Ureter (tissue), 1 donor: ENCODE measurements at regions not wholly inside any gene's neighbourhood (a gene's known extent, or its start where the extent isn't known, plus 50 kb on each side); places are given as distances from the start of the nearest gene placed in this dataset.
"Not testable (repeated sequence)": the region's sequence is repeated elsewhere in the genome, so short reads cannot be mapped to it uniquely, and the experiment has no call there.

Experiments used
- DNase-seq: peaks from one replicate; pipeline ENCODE4 v3.0.0-alpha.2; 2020; ENCODE audit warnings: low spot score
- donor health status: DM: yes; HTN: yes; CAD: no.

- DNase-seq, result not testable (repeated sequence)
Measured at GRCh38 chr15:20680257-20680815, 138.7 kb upstream of the GOLGA6L6 start.

GRCh38 chr15:20672470-20672869, 130.9 kb upstream of the GOLGA6L6 start:
- DNase-seq, result no peak

DNA sequence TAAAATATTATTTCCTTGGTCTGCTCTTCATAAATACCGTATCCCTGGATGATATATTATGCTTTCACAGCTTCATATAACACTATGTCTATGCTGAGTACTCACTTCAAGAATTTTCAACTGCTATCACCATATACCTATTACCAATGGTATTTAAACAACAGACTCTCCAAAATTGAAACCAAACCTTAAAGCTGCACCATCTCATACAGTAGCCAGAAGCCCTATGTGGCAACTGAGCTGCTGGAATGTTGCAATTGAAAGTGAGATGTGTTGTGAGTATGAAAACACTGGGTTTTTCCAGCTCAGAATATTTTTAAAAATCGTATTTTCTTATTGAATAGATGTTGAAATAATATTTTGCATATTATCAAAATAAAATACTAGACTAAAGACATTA, 130.1 kb upstream of the GOLGA6L6 start:
- no peak for DNase-seq

DNA sequence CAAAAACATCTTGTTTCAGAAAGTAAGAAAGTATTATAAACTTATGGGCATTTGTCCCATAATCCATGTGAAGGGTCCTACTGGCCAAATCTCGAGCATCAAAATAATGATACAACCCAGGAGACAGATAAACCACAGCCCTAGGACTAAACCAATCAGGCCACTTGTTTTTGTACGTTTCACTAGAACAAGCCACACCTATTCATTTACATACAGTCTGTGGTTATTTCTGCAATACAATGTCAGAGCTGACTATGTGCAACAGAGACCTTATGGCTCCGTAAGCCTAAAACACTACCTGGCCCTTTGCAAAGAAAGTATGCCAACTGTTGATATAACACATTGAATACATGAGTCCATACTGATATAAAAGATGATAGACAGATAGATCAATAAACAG, 124.8 kb upstream of the GOLGA6L6 start:
- not testable (repeated sequence) for DNase-seq

- no peak for DNase-seq
Measured at GRCh38 chr15:20665653-20666052, 124.1 kb upstream of the GOLGA6L6 start.

DNA sequence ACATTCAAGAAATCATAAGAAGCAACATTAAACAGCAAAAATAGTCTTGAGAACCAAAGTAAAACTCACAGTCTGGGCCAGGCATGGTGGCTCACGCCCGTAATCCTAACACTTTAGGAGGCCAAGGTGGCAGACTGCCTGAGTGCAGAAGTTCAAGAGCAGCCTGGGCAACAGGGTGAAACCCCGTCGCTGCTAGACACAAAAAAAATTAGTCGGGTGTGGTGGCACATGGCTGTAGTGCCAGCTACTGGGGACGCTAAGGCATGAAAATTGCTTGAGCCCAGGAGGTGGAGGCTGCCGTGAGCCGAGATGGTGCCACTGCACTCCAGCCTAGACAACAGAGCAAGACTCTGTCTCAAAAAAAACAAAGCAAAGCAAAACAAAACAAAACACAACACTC, 117.7 kb upstream of the GOLGA6L6 start:
- DNase-seq, result no peak

DNA sequence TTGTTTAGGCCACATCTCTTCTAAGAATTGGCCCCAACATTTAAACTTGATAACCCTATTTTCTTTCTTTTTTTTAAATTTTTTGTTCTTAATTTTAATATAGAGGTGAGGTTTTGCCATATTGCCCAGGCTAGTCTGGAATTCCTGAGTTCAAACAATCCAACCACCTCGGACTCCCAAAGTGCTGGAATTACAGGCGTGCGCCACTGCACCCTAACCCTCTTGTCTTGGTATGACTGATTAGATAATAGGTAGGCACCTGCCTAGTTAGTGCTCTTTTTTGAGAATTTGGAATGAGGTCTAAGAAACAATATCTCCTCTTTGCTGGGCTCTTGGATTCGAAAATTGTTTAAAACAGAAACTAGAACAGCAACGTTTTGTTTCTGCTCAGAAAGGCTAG, 116.4 kb upstream of the GOLGA6L6 start:
- DNase-seq, result no peak

DNA sequence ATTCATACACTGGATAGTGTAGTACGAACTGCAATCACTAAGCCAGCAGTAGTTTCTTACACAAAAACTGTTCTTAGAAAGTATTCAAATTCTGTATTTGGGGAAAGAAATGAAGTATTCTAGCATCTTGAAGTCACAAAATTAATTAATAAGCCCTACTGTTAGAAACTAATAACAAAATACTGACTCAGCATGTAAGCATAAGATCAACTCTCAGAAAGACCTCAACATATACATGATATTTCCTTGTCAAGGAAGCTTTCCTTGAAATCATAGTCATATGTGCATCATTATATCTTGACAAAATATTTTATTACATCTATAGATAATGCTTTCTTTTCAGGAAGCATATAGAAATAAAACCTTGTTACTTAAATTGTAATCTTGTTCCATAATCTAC, 115.5 kb upstream of the GOLGA6L6 start:
- no peak for DNase-seq

- DNase-seq, result no peak
Measured at GRCh38 chr15:20652914-20653313, 111.3 kb upstream of the GOLGA6L6 start.

DNA sequence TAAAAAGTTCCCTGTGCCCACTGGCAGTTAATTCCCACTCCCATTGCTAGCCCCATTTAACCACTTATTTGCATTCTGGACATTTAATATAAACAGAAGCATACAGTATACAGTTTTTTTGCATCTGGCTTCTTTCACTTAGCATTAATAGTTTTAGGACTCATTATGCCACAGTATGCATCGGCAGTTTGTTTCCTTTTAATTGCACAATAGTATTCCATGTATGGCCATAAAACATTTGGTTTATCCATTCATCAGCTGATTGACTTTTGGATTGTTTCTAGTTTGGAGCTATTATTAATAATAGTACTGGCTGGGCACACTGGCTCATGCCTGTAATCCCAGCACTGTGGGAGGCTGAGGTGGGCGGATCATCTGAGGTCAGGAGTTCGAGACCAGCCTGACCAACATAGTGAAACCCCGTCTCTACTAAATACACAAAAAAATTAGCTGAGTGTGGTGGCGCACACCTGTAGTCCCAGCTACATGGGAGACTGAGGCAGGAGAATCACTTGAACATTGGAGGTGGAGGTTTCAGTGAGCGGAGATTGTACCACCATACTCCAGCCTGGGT, 106.9 kb upstream of the GOLGA6L6 start:
- DNase-seq, result not testable (repeated sequence)

GRCh38 chr15:20646529-20647142, 105.0 kb upstream of the GOLGA6L6 start:
- no peak for DNase-seq

GRCh38 chr15:20645956-20646355, 104.4 kb upstream of the GOLGA6L6 start:
- DNase-seq, result peak; percentile 57

GRCh38 chr15:20644896-20645295, 103.3 kb upstream of the GOLGA6L6 start:
- no peak for DNase-seq

- DNase-seq, result no peak
Measured at GRCh38 chr15:20643829-20644425, 102.3 kb upstream of the GOLGA6L6 start.

DNA sequence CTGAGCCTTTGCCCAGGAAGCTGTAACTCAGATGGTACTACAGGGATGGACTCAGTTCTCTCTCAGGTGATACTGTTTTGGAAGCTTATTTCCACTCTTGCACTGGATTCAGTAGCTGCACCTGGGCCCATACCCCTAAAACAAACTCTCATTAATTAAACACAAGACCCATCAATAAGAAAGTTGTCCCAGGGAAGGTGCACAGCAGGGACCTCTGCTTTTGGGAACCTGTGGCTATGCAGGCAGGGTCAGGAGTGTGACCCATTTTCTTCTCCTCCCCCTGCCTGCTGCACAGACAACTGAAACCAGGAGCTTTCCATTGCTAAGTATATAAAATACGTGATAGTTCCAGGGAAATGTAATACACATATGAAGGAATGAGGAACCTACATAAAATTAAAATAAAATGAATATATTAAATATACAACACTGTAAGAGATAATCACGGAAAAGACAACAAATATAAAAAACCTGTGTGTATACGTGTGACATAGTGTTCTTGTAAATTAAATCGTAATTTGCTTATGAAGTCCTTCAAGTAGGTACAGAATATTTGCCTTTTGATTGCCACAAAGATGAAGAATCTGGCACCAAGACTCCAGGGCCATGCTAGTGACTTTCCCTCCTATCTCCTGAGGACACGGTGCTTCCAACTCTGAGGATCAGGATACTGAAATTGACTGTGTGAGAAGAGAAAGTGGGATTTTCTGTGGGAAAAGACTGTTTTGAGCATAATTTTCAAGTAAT, 101.6 kb upstream of the GOLGA6L6 start:
- DNase-seq, result no peak

- no peak for DNase-seq
Measured at GRCh38 chr15:20642054-20642767, 100.6 kb upstream of the GOLGA6L6 start.

- not testable (repeated sequence) for DNase-seq
Measured at GRCh38 chr15:20640427-20640826, 98.8 kb upstream of the GOLGA6L6 start.

GRCh38 chr15:20639224-20639623, 97.6 kb upstream of the GOLGA6L6 start:
- DNase-seq, result not testable (repeated sequence)

- DNase-seq, result not testable (repeated sequence)
Measured at GRCh38 chr15:20637499-20637898, 95.9 kb upstream of the GOLGA6L6 start.

GRCh38 chr15:20629526-20629925, 87.9 kb upstream of the GOLGA6L6 start:
- DNase-seq, result not testable (repeated sequence)

DNA sequence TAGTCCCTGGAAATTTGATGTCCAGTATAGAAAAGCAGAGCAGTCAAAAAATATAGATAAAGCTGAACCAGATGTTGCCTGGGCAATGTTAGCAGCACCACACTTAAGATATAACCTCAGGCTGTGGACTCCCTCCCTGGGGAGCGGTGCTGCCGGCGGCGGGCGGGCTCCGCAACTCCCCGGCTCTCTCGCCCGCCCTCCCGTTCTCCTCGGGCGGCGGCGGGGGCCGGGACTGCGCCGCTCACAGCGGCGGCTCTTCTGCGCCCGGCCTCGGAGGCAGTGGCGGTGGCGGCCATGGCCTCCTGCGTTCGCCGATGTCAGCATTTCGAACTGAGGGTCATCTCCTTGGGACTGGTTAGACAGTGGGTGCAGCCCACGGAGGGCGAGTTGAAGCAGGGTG, 86.9 kb upstream of the GOLGA6L6 start:
- DNase-seq, result not testable (repeated sequence)

DNA sequence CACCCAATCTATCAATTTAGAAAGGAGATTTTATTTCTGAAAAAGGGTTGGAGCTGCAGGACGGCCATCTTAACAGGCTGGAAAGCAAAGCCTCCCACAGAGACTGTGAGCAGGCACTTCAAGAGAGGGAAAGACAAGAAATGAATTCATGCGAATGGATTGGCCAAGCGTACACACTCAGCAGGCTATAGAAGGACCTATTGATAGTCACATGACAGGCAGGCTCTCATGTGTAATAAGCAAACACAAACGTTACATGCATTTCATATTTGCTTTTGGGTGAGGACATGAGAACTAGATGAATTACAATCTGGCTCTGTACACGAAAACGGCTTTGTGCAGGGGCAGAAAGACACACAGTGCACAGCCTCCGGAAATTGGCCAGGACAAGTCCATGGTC, 83.9 kb upstream of the GOLGA6L6 start:
- not testable (repeated sequence) for DNase-seq
